ENCODE measurements at regions not wholly inside any gene's neighbourhood (a gene's known extent, or its start where the extent isn't known, plus 50 kb on each side); places are given as distances from the start of the nearest gene placed in this dataset.

- TF ChIP-seq, protein P1, sequence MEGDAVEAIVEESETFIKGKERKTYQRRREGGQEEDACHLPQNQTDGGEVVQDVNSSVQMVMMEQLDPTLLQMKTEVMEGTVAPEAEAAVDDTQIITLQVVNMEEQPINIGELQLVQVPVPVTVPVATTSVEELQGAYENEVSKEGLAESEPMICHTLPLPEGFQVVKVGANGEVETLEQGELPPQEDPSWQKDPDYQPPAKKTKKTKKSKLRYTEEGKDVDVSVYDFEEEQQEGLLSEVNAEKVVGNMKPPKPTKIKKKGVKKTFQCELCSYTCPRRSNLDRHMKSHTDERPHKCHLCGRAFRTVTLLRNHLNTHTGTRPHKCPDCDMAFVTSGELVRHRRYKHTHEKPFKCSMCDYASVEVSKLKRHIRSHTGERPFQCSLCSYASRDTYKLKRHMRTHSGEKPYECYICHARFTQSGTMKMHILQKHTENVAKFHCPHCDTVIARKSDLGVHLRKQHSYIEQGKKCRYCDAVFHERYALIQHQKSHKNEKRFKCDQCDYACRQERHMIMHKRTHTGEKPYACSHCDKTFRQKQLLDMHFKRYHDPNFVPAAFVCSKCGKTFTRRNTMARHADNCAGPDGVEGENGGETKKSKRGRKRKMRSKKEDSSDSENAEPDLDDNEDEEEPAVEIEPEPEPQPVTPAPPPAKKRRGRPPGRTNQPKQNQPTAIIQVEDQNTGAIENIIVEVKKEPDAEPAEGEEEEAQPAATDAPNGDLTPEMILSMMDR (IDR thresholded peaks at IDR 0.05), result no peak
- no peak for TF ChIP-seq POLR2A (IDR thresholded peaks at IDR 0.05)
Observed at GRCh38 chr10:64519831-64520230, 998.6 kb downstream of the REEP3 start.

Data from body of pancreas (tissue), 4 donors.